Ramos (cell line): ENCODE measurements at regions not wholly inside any gene's neighbourhood (a gene's known extent, or its start where the extent isn't known, plus 50 kb on each side); places are given as distances from the start of the nearest gene placed in this dataset.

Experiments
- in situ Hi-C: fragments of 300-500 bp; cut with MboI; formaldehyde crosslinking; loops from one replicate; pipeline ENCODE4 v1.14.3; 2022; ENCODE audit warnings: low sequenced_read_pairs; ENCODE audit not compliant: unreplicated experiment

GRCh38 chr5:68426586-68426985 is 211.0 kb downstream of the PIK3R1 start:
- in situ Hi-C loops, result no loop called here

GRCh38 chr5:68428231-68428811 is 212.8 kb downstream of the PIK3R1 start:
- in situ Hi-C loops, result no loop called here

GRCh38 chr5:68429510-68429909 is 214.0 kb downstream of the PIK3R1 start:
- in situ Hi-C loops, result no loop called here

- in situ Hi-C loops, result no loop called here
These were observed 214.7 kb downstream of the PIK3R1 start for GRCh38 chr5:68430279-68430678.

- in situ Hi-C loops, result no loop called here
These were observed 215.6 kb downstream of the PIK3R1 start for GRCh38 chr5:68431186-68431585.

GRCh38 chr5:68431601-68432337 is 216.2 kb downstream of the PIK3R1 start:
- in situ Hi-C loops, result no loop called here

- in situ Hi-C loops, result no loop called here
These were observed 217.1 kb downstream of the PIK3R1 start for GRCh38 chr5:68432682-68433081.

GRCh38 chr5:68433526-68433922 is 218.0 kb downstream of the PIK3R1 start:
- in situ Hi-C loops, result no loop called here

- in situ Hi-C loops, result no loop called here
These were observed 218.6 kb downstream of the PIK3R1 start for GRCh38 chr5:68433923-68434879.

GRCh38 chr5:68435611-68436010 is 220.1 kb downstream of the PIK3R1 start:
- in situ Hi-C loops, result no loop called here

GRCh38 chr5:68436686-68437520 is 221.3 kb downstream of the PIK3R1 start:
- in situ Hi-C loops, result no loop called here

- in situ Hi-C loops, result no loop called here
These were observed 223.3 kb downstream of the PIK3R1 start for GRCh38 chr5:68438876-68439275.

- in situ Hi-C loops, result no loop called here
These were observed 224.7 kb downstream of the PIK3R1 start for GRCh38 chr5:68440245-68440644.

GRCh38 chr5:68440651-68441050 is 225.1 kb downstream of the PIK3R1 start:
- in situ Hi-C loops, result no loop called here

GRCh38 chr5:68441309-68442073 is 225.9 kb downstream of the PIK3R1 start:
- in situ Hi-C loops, result no loop called here

GRCh38 chr5:68443091-68443490 is 227.5 kb downstream of the PIK3R1 start:
- in situ Hi-C loops, result no loop called here

GRCh38 chr5:68444048-68444447 is 228.5 kb downstream of the PIK3R1 start:
- in situ Hi-C loops, result no loop called here

GRCh38 chr5:68444833-68445232 is 229.3 kb downstream of the PIK3R1 start:
- in situ Hi-C loops, result no loop called here
